ENCODE measurements at regions not wholly inside any gene's neighbourhood (a gene's known extent, or its start where the extent isn't known, plus 50 kb on each side); places are given as distances from the start of the nearest gene placed in this dataset.
A peak's percentile ranks its signal among the peaks of the same experiment; 100 is the strongest.

- Histone ChIP-seq H3K79me2 (ENCODE audit: insufficient read depth, low read length) (no peaks in the 10 kb centered on the region), H3K79me1 (ENCODE audit: insufficient read depth, low read depth, low read length, poor library complexity, severe bottlenecking) (no peaks in the 10 kb centered on the region), H2BK12ac (ENCODE audit: insufficient read length, low read depth, low read length) (no peak overlapping the region), H3T11ph (ENCODE audit: low read length) (no peak overlapping the region), H3K14ac (ENCODE audit: insufficient read depth, low read length) (no peak overlapping the region), H2AFZ (ENCODE audit: low read length) (no peak overlapping the region), H3K9me3 (ENCODE audit: control insufficient read depth, low read depth, low read length) (no peaks in the 10 kb centered on the region), H3K4me1 (ENCODE audit: insufficient read depth, low read length) (no peaks in the 10 kb centered on the region), H3K9ac (ENCODE audit: extremely low read depth, insufficient read length, low read length) (no peak overlapping the region), H2AK5ac (ENCODE audit: insufficient read length, low read length) (no peak overlapping the region), H3K27me3 (ENCODE audit: insufficient read depth, low read length) (no peaks in the 10 kb centered on the region), H3K23ac (ENCODE audit: insufficient read length, low read depth, low read length) (no peak overlapping the region), H4K91ac (ENCODE audit: insufficient read length, low read depth, low read length) (no peak overlapping the region), H2BK120ac (ENCODE audit: low read depth, low read length, poor library complexity, severe bottlenecking) (no peak overlapping the region), H4K20me1 (ENCODE audit: control insufficient read depth, insufficient read depth, insufficient read length) (no peaks in the 10 kb centered on the region), H4K5ac (ENCODE audit: insufficient read length, low read depth, low read length) (no peak overlapping the region), H2BK5ac (ENCODE audit: insufficient read length, low read length) (no peak overlapping the region), H3K23me2 (ENCODE audit: insufficient read length, low read depth, low read length, poor library complexity, severe bottlenecking) (no peaks in the 10 kb centered on the region), H3K4ac (ENCODE audit: low read depth, low read length) (no peak overlapping the region), H3K4me2 (ENCODE audit: insufficient read depth, insufficient read length, low read length) (no peak overlapping the region), H3K56ac (ENCODE audit: insufficient read length, low read depth, low read length) (no peak overlapping the region), H2BK15ac (ENCODE audit: low read depth, low read length) (no peak overlapping the region), H4K8ac (replicated peaks; ENCODE audit: insufficient read length, low read depth, low read length) (no peak overlapping the region), H3K18ac (ENCODE audit: insufficient read length, low read depth, low read length) (no peak overlapping the region), H3K27ac (ENCODE audit: insufficient read length, low read depth, low read length) (no peak overlapping the region), H2BK20ac (ENCODE audit: low read depth, low read length, poor library complexity, severe bottlenecking) (no peak overlapping the region)
- H3K36me3 Mint-ChIP-seq (ENCODE audit: insufficient read depth in 1 of 3, low read depth in 3 of 3) = no peaks in the 10 kb centered on the region
- no peak for DNase-seq
- no CpG with 5 or more reads among the region's 9 CpGs for WGBS (ENCODE audit: extremely low coverage, insufficient read length, low lambda C conversion rate)
- peak overlapping the region in 2 of 3 experiments; percentile 39 to 40; a peak in 1 of 7 replicates for H3K27ac Mint-ChIP-seq
- H3K4me3 Mint-ChIP-seq = no peak overlapping the region
- H3K4me1 Mint-ChIP-seq = peaks cover 0 to 3% of the 10 kb centered on the region in 2 experiments; a peak in 1 of 4 replicates
- H3K9me3 Mint-ChIP-seq = no peaks in the 10 kb centered on the region
- TF ChIP-seq CTCF (conservative IDR thresholded peaks at IDR 0.05) = no peak
- no peaks in the 10 kb centered on the region; the same call in 1 of the 2 replicates for H3K27me3 Mint-ChIP-seq (ENCODE audit: low read depth)
These were observed 228.2 kb upstream of the KLF4 start for GRCh38 chr9:107717529-107718314.
